RCC 7860 (cell line): ENCODE measurements at regions not wholly inside any gene's neighbourhood (a gene's known extent, or its start where the extent isn't known, plus 50 kb on each side); places are given as distances from the start of the nearest gene placed in this dataset.
A peak's percentile ranks its signal among the peaks of the same experiment; 100 is the strongest.

Experiments
- DNase-seq: peaks from one replicate; pipeline ENCODE4 v3.0.0-alpha.2; 2015; ENCODE audit warnings: low spot score
- FAIRE-seq: peaks from 2 replicates; lab custom pipeline; 2012; peaks lifted over from hg19 to GRCh38; lab: Jason Lieb, UNC

DNA sequence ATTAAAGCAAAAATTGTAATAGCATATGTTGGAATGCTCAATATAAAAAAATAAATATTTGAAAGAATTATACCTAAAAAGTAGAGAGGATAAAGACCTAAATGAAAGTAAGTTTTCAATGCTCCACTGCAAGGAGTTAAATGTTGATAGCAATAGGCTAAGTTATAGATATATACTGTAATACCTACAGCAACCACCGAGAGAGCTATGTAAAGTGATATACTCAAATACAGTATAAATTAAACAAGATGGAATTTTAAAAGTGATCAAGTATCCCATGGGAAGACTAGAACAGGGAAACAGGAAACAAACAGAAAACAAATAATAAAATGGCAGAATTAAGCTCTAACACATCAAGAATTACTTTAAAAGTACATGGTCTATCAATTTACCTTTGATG lies 73.9 kb downstream of the CASP3 start:
- no peak for DNase-seq
- no peak for FAIRE-seq

DNA sequence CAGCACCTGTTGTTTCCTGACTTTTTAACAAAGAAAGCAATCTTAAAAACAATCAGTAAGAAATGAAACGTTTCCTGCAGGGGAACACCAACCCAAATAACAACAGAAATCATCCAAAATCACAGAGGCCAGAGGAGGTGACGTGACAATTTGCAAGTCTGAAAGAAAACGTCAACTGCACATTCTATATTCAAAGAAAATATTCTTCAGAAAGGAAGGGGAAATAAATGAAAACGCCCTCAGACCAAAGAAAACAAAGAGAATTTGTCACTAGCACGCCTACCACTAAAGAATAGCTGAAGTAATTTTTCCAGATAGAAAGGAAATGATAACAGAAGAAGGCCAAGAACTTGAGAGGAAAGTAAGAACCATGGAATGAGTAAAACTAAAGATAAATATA lies 74.4 kb downstream of the CASP3 start:
- FAIRE-seq = no peak
- no peak for DNase-seq

DNA sequence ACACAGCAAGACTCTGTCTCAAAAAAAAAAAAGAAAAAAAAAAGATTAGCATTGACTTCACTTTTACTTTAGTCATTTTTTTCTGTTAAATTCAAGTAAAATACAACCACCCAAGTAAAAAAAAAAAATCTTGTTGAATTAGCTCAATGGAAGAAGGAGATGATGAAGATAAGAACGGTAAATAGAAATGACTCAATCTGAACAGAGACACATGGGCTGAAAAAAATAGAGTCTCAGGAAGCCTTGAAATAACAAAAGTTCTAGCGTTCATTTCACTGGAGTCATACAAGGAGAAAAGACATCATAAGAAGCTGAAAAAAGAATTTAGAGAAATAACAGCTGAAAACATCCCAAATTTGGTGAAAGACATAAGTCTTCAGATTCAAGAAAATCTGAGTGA lies 75.5 kb downstream of the CASP3 start:
- FAIRE-seq (no peak), DNase-seq (no peak)

DNA sequence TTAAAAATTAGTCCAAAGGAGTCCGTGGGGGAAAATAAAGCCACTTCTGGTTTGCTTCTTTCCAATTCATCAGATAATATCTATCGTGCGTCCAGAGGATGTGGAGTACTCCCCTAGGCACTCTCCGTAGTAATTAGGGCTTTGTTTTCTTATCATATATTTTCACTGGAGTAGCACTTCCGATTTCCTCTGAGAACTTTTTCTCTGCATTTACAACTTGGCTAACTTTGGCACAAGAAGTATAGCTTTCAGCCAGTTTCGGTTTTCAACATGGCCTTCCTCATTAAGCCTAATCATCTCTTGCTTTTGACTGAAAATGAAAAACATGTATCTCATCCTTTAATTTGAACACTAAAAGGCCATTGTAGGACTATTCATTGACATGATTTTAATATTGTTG lies 80.5 kb downstream of the CASP3 start:
- FAIRE-seq (no peak), DNase-seq (no peak)

DNA sequence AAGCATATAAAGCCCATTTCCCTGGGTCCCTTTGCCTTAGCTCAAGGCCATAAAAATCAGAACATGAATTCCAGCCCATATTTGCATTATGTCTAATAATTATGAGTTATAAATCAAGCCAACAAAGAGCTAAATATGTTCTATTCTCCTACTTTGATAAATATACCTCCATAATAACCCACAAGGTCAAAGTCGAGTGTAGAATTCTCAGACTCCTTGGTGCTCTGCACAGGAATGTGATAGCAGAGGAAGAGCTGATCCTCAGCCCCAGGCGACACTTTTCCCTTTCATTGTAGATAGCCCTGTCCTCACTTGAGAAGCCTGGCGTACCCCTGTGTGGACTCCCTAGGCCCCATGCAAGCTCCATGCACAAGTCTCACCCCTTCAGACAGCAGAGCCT lies 85.6 kb downstream of the CASP3 start:
- DNase-seq (no peak), FAIRE-seq (no peak)

DNA sequence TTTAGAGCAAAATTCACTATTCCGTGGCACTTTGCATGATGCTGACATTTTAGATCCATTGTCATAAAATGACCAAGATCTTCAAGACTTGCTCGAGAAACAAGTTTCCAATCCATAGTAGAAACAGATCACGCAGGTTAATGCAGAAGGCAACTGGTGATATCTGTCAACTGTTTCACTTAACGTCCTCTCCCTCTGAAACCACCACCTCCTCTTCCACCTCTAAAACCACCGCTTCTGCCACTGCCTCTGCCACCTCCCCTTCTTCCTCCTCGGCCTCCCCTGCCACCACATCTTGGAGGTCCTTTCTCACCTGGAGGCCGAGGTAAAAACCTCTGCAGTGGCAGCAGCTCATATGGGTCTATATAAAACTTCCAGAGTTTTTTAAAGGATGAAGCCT lies 84.6 kb upstream of the IRF2 start:
- DNase-seq (no peak), FAIRE-seq (no peak)

DNA sequence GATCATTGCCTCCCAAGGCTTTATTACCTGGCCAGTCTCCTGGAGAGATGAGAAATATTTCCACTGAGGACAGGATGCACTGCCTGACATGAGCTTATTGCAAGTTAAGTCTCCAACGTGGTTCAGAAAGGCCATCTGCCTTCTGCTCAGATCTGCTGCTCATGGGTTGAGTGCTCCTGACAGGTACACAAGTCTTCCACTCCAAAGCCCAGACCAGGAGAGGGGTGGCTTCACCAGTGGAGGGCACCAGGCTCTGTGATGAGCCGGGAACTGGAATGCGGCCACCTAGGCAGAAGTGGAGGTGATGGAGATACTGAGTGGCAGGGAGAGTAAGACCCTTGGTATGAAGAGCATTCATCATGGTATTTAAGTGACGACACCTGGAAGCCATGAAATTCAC lies 79.5 kb upstream of the IRF2 start:
- DNase-seq = no peak
- no peak for FAIRE-seq

DNA sequence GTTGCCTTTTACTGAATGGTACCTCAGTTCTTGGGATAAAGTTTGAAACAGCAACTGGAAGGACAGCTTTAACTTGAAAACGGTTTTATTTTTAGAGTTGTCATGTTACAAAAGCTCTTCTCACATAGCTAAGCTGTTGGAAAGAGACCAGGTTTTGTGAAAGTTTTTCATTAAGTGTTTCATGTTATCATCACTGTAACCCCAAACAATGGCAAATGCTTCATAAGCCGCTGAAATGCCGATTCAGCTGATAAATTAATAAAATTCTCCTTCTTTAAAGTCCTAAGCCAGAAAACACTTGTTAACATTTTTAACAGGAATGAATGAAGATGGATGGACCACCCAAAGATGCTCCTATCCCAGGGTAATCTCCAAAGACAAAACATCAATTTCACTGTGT lies 76.1 kb upstream of the IRF2 start:
- FAIRE-seq (no peak), DNase-seq (no peak)

DNA sequence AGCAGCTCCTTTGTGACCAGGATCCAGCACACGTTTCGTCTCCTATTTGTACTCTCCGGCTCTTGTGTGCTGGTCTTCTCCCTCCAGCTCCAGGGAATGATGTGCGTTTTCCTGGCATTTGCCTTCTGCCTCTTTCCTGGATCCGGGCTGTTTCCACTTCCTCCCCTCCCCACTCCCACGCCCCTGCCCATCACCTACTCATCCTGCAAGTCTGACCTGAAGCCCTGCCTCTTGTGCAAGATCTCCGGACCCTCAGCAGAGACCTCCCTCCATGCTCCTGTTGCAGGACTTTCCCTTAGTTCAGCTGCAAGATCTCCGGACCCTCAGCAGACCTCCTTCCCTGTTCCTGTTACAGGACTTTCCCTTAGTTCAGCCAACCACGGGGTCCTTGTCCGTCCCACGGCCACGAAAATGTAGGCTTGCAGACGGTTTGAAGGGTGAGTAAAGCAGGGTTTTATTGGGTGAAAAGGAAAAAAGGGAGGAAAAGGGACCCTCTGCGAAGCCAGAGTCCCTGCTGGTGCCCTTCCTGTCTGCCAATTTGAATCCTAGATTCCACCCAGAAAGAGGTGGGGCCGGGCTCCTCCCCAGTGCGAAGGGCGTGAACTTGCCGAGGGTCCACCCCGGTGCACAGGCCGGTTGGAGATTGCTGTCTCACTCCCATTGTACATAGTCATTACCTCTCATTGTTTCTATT lies 74.4 kb upstream of the IRF2 start:
- DNase-seq (no peak), FAIRE-seq (no peak)

DNA sequence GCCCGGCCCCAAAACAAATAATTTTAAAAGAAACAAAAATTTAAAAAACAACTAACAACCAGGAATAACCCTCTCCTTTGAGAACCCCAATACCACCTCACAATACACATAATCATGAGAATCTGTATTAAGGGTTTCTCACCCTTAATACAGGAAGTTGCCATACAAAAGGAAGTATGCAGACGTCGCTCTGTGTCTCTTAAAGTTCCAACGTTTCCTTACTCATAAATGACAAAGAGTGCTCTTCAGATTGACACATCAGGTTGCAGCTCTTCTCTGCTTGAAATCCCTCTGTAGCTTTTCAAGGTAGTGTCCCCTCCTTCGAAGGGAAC lies 73.9 kb upstream of the IRF2 start:
- no peak for FAIRE-seq
- no peak for DNase-seq

DNA sequence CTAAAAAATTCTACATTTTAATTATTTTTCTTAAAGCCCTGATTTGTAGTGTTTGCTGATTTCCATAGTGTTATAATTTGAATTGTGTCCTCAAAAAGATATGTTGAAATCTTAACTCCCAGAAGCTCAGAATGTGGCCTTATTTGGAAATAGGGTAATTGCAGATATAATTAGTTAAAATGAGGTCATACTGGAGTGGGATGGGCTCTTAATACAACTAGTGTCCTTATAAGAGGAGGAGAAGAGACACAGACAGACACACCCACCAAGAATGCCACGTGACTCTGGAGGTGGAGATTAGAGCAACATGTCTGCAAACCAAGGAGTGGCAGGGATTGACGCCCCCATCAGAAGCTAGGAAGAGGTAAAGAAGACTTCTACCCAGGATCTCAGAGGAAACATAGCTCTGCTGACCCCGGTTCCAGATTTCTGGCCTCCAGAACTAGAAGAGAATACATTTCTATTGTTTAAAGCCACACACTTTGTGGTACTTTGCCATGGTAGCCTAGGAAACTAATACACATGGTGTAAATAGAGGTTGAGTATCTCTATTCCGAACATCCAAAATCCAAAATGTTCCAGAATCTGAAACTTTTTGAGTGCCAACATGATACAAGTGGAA lies 70.5 kb upstream of the IRF2 start:
- FAIRE-seq = no peak
- no peak for DNase-seq

DNA sequence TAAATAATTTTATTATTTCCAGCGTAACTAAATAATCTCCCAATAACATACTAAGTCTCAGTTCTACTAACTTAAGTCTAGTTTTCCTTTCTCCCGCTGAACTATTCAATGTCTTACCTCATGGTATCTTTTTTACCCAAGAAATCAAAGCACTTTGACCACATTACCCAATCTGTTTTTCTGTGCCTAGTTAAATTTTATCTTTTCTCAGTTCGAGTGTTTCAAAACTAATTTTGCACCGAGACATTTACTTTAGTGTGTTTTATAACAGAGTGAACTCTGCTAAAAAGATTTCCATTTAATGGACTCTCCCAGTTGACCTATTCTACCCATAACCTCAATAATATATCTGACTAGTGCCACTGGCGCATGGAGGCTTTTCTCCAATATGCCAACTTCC lies 67.6 kb upstream of the IRF2 start:
- DNase-seq (no peak), FAIRE-seq (no peak)

DNA sequence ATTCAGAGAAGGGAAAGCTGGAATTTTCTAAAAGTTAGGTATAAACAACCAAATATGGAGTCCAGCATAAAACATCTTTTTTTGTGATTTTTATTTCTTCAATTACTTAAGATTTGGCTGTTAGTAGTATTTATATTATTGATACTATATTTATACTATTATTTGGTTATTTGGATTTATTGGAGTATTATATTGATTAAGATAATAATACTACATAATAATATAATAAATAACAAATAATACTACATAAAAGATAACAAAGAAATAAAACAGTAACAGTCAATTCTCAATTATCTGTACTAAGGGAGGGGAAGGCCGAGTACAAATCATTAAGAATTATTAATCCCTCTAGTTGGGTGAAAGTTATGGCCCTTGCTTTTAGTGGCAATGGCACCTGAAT lies 66.0 kb upstream of the IRF2 start:
- no peak for DNase-seq
- FAIRE-seq = no peak

DNA sequence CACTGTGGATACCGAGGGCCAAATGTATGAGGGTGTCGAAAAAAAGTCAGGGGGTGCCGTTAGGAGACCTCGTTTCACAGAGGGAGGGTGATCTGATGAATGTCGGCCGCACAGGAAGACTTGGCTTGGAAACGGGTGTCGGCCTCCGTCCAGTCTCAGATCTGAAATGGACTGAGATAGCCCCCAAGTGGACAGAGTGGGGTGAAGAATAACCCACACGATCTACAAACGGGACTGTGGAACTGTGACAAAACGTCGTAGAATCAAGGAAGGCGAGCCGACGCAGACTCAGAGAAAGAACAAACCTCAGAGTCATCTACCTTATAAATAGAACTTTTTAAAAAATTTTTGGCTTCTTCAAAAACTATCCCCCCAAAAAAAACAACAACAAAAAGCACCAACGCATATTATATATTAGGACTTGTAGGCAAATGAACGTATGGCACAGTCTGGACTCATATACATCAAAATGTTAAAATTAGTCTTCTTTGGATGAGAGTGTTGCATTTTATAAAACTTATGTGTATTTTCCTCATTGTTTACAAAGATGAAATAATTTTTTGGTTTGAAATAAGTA lies 63.8 kb upstream of the IRF2 start:
- peak; percentile 64 for DNase-seq
- FAIRE-seq = peak; percentile 31

DNA sequence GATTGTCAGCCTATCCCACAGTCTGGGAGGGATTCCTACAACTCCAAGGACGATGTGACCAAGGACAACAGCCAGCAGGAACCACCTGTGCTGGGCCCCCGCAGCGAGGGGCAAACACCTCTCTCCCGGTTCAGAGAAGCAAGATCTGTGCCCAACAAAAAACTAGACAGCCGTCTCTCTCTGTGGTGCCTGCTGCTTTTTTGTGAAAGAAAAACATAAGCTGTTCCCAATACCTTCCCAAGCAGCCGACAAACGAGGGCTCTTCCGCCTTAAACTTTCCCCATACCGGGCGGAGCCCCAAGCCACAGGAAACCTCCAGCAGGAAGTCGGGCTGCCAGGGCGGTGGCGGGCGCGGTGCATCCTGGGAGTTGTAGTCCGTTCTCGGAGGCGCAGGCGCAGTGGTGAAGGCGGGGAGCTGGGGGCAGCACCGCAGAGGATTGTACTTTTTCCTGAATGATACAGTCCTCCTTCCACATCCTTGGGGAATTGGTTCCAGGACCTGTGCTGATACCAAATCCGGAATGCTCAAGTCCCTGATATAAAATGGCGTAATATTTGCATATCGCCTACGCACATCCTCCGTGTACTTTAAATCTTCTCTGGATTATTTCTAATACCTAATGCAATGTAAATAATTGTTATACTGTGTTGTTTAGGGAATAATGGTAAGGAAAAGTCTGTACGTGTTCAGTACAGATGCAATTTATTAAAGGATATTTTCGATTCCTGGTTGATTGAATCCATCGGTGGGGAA lies 63.1 kb upstream of the IRF2 start:
- DNase-seq = peak; percentile 81
- peak; percentile 72 for FAIRE-seq

DNA sequence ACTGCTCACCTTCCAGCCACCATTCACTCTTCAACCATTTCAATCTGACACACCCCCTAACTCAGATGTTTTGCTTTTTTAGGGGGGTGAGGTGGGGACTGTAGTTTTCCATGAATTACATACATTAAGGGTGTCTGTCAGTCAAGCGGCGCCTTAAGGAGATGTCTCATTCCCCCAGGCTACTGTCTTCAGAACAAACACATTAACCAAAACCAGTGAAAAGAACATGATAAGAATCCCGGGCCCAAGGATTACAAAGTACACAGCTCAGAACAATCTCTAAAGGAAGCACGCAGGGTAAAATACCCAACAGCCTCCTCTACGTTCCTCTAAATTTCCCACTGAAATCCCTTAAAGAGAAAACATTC lies 62.5 kb upstream of the IRF2 start:
- no peak for DNase-seq
- no peak for FAIRE-seq

DNA sequence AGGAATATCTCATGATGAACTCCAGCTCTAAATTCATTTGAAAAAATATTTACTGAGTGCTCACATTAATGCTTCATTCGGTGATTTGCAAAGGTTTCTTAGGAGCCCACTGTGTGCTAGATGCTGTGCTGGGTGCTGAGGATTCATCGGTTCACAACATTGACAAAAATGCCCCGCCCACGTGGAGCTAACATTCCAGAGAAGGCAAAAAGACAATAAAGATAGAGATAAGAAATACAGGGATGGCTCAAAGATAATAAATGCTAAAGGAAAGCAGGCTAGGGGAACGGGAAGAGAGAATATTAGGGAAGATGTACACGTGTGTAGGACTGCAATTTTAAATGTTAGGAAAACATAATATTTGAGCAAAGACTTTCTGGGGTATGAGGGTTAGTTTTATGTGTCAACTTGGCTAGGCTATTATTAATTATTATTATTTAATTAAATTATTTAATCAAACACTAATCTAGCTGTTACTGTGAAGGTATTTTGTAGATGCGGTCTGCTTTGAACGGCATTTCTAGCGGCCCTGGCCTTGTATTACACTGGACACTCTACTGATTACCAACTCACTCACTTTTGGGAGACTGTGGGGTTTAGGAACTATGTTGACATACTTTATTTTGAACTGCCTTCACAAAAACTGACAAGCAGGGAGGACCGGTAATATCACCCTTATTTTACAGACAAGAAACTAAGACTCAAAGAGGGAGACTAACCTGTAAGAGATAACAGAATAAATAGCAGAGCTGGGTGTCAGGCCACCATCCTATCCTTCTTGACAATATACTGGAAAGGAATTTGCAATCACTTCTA lies 61.9 kb upstream of the IRF2 start:
- DNase-seq (no peak), FAIRE-seq (no peak)

DNA sequence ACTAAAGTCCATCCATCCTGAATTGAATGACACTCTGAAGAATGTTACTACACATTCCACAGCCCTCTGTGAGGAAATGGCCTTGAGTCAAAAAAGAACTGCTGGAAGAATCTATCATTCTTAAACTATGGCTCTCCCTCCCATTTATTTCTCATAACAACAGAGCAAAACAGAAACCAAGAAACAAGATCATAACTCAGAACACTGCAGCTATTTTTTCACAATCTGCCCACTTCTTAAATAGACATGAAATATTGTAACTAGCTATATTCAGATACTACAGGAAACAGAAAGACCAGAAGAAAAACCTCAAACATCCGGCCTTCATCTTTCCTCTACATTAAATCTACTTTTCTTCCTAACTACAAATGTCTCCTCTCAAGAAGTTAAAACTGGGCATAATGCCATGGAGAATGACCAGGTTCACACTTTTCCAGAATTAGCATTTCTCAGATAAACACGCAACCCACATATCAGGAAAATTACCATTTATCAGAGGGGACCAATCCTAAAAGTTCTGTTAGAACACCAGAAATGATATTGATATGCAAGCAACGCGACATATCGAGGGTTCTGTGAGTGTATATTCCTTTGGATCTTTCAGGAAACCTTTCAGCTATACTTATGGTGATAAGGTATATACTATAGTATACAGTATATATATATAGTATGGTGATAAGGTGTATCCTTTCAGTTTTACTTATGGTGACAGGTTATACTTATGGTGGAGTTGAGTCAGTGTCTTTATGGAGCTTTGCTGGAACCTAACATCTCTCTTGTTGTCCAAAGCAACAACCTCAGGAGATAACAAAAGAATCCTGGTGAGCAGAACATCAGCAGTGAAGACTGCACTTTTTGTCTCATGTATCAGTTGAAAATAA lies 60.4 kb upstream of the IRF2 start:
- peak; percentile 4 for DNase-seq
- FAIRE-seq = no peak

DNA sequence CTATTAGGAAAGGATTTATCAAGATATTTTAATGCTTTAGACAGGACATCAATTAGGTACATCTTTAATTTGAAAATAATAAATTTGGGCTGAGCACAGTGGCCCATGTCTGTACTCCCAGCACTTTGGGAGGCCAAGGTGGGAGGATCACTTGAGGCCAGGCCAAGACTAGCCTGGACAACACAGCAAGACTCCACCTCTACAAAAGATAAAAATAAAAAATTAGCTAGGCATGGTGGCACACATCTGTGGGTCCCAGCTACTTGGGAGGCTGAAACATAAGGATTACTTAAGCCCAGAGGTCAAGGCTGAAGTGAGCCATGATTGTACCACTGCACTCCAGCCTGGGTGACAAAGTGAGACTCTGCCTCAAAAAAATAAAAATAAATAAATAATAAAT lies 59.6 kb upstream of the IRF2 start:
- no peak for FAIRE-seq
- no peak for DNase-seq

DNA sequence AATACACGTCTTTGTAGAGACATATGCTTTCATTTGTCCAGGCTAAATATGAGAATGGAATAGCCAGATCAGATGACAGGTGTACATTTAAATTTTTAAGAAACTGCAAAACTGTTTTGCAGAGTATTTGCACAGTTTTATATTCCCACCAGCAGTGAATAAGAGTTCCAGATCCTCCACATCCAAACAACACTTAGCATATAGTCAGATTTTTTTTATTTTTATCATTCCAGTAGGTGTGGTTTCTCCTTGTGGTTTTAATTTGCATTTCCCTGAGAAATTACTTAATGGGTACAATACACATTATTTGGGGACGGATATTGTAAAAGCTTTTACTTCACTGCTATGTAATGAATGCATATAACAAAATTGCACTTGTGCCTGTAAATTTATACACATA lies 56.7 kb upstream of the IRF2 start:
- no peak for FAIRE-seq
- DNase-seq = no peak
